ENCODE measurements at regions not wholly inside any gene's neighbourhood (a gene's known extent, or its start where the extent isn't known, plus 50 kb on each side); places are given as distances from the start of the nearest gene placed in this dataset.

DNA sequence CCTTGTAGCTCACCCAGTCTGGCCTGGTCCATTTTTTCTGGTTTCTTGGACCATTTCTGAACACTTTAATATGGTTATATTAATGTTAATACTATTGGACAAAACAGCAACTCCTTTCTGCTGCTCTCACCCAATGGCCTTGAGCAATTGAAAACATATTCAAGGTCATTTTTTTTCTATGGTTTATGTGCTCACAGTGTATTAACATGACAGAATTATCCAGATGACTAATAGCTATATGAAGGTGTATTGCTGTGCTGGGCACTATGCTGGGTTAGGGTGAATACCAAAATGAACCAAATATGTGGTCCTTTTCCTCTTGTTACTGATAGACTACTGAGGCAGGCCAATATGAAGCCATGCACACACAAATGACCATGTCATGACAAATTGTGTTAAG lies 591.6 kb upstream of the PLXNA2 start:
- TF ChIP-seq EZH2 (optimal IDR thresholded peaks at IDR 0.05; ENCODE audit: low read depth, low read length), result no peak
- TF ChIP-seq EZH2phosphoT487 (IDR thresholded peaks at IDR 0.05; ENCODE audit: low read length), result no peak
- no peak for TF ChIP-seq CTCF (IDR thresholded peaks at IDR 0.05; ENCODE audit: low read length)
- no peak overlapping the region for H3K27ac ChIP-seq (ENCODE audit: low read length)
- no peaks in the 10 kb centered on the region for H3K27me3 ChIP-seq (replicated peaks; ENCODE audit: insufficient read depth, low read length)
- H2AFZ ChIP-seq (ENCODE audit: low read length), result no peak overlapping the region
- H3K79me2 ChIP-seq (ENCODE audit: low read length), result no peaks in the 10 kb centered on the region
- H3K9me3 ChIP-seq (replicated peaks; ENCODE audit: insufficient read depth, low read length), result no peaks in the 10 kb centered on the region
- H3K4me2 ChIP-seq (ENCODE audit: low read depth, low read length), result no peak overlapping the region
- DNase-seq, result no peak
- no peak overlapping the region for H3K4me3 ChIP-seq (ENCODE audit: low read length)
- no peaks in the 10 kb centered on the region for H3F3A ChIP-seq (ENCODE audit: insufficient read depth, low read length)
- H3K9me2 ChIP-seq (replicated peaks; ENCODE audit: insufficient read depth, low read length), result no peaks in the 10 kb centered on the region
- H3K4me1 ChIP-seq (ENCODE audit: low read length), result 0 out of 2 replicates have a peak, but pooled peaks cover 4% of the 10 kb centered on the region
- no peaks in the 10 kb centered on the region for H3K36me3 ChIP-seq (replicated peaks; ENCODE audit: insufficient read depth, low read length)
- no peaks in the 10 kb centered on the region for H4K20me1 ChIP-seq (ENCODE audit: insufficient read depth, low read length)
- H3K9ac ChIP-seq (ENCODE audit: low read length), result no peak overlapping the region

- H3K79me2 ChIP-seq (ENCODE audit: low read length), result no peaks in the 10 kb centered on the region
- no peak overlapping the region for H3K27ac ChIP-seq (ENCODE audit: low read length)
- no peaks in the 10 kb centered on the region for H3F3A ChIP-seq (ENCODE audit: insufficient read depth, low read length)
- H3K27me3 ChIP-seq (replicated peaks; ENCODE audit: insufficient read depth, low read length), result no peaks in the 10 kb centered on the region
- H2AFZ ChIP-seq (ENCODE audit: low read length), result no peak overlapping the region
- TF ChIP-seq EZH2phosphoT487 (IDR thresholded peaks at IDR 0.05; ENCODE audit: low read length) (no peak), EZH2 (optimal IDR thresholded peaks at IDR 0.05; ENCODE audit: low read depth, low read length) (no peak), CTCF (IDR thresholded peaks at IDR 0.05; ENCODE audit: low read length) (no peak)
- DNase-seq, result no peak
- no peaks in the 10 kb centered on the region for H3K36me3 ChIP-seq (replicated peaks; ENCODE audit: insufficient read depth, low read length)
- no peaks in the 10 kb centered on the region for H4K20me1 ChIP-seq (ENCODE audit: insufficient read depth, low read length)
- H3K4me2 ChIP-seq (ENCODE audit: low read depth, low read length), result no peak overlapping the region
- H3K9me2 ChIP-seq (replicated peaks; ENCODE audit: insufficient read depth, low read length), result no peaks in the 10 kb centered on the region
- H3K9ac ChIP-seq (ENCODE audit: low read length), result no peak overlapping the region
- no peak overlapping the region for H3K4me3 ChIP-seq (ENCODE audit: low read length)
- H3K4me1 ChIP-seq (ENCODE audit: low read length), result no peaks in the 10 kb centered on the region
- no peaks in the 10 kb centered on the region for H3K9me3 ChIP-seq (replicated peaks; ENCODE audit: insufficient read depth, low read length)
Measured at GRCh38 chr1:208837242-208837641, 593.1 kb upstream of the PLXNA2 start.

- no peak overlapping the region for H3K27ac ChIP-seq (ENCODE audit: low read length)
- no peak for TF ChIP-seq EZH2phosphoT487 (IDR thresholded peaks at IDR 0.05; ENCODE audit: low read length)
- TF ChIP-seq EZH2 (optimal IDR thresholded peaks at IDR 0.05; ENCODE audit: low read depth, low read length), result no peak
- TF ChIP-seq CTCF (IDR thresholded peaks at IDR 0.05; ENCODE audit: low read length), result no peak
- H3K9ac ChIP-seq (ENCODE audit: low read length), result no peak overlapping the region
- no peaks in the 10 kb centered on the region for H3K36me3 ChIP-seq (replicated peaks; ENCODE audit: insufficient read depth, low read length)
- H3K4me3 ChIP-seq (ENCODE audit: low read length), result no peak overlapping the region
- H3K9me3 ChIP-seq (replicated peaks; ENCODE audit: insufficient read depth, low read length), result no peaks in the 10 kb centered on the region
- H3K27me3 ChIP-seq (replicated peaks; ENCODE audit: insufficient read depth, low read length), result no peaks in the 10 kb centered on the region
- no peaks in the 10 kb centered on the region for H3K4me1 ChIP-seq (ENCODE audit: low read length)
- no peak for DNase-seq
- no peaks in the 10 kb centered on the region for H3F3A ChIP-seq (ENCODE audit: insufficient read depth, low read length)
- no peak overlapping the region for H3K4me2 ChIP-seq (ENCODE audit: low read depth, low read length)
- no peaks in the 10 kb centered on the region for H4K20me1 ChIP-seq (ENCODE audit: insufficient read depth, low read length)
- no peaks in the 10 kb centered on the region for H3K79me2 ChIP-seq (ENCODE audit: low read length)
- H3K9me2 ChIP-seq (replicated peaks; ENCODE audit: insufficient read depth, low read length), result no peaks in the 10 kb centered on the region
- no peak overlapping the region for H2AFZ ChIP-seq (ENCODE audit: low read length)
Measured at GRCh38 chr1:208841436-208841835, 597.3 kb upstream of the PLXNA2 start.

Data from MM.1S (cell line).